ENCODE measurements at regions not wholly inside any gene's neighbourhood (a gene's known extent, or its start where the extent isn't known, plus 50 kb on each side); places are given as distances from the start of the nearest gene placed in this dataset.

GRCh38 chr18:44133483-44133882, 547.2 kb upstream of the SETBP1 start:
- TF ChIP-seq CTCF (conservative IDR thresholded peaks at IDR 0.05; ENCODE audit: low read depth, low read length) (no peak), EZH2 (IDR thresholded peaks at IDR 0.05; ENCODE audit: borderline replicate concordance, low read depth, low read length, poor library complexity, severe bottlenecking) (no peak)

GRCh38 chr18:44134447-44134846, 546.2 kb upstream of the SETBP1 start:
- no peaks in the 10 kb centered on the region for H3K27me3 ChIP-seq (replicated peaks; ENCODE audit: insufficient read depth, low read depth, low read length, poor library complexity)
- no peaks in the 10 kb centered on the region for H3K4me1 ChIP-seq (ENCODE audit: insufficient read depth, low read length, poor library complexity, severe bottlenecking)
- H3K4me3 ChIP-seq (ENCODE audit: low read depth, low read length, poor library complexity, severe bottlenecking): no peak overlapping the region
- no peak for TF ChIP-seq CTCF (conservative IDR thresholded peaks at IDR 0.05; ENCODE audit: low read depth, low read length)
- no peak for TF ChIP-seq EZH2 (IDR thresholded peaks at IDR 0.05; ENCODE audit: borderline replicate concordance, low read depth, low read length, poor library complexity, severe bottlenecking)
- POLR2A ChIA-PET (ENCODE audit: low non-redundant PET): no interaction called here
- no peaks in the 10 kb centered on the region for H3K36me3 ChIP-seq (ENCODE audit: insufficient read depth, low read length, poor library complexity, severe bottlenecking)
- no peaks in the 10 kb centered on the region for H3K9me3 ChIP-seq (ENCODE audit: low read depth, low read length, poor library complexity, severe bottlenecking)
- DNase-seq (ENCODE audit: low spot score): no peak
- no peak overlapping the region for H3K27ac ChIP-seq (ENCODE audit: low read depth, low read length, poor library complexity, severe bottlenecking)
- no TSS peak for BruUV-seq (replicated peaks)
- intact Hi-C loops (cut with micrococcal nuclease; ENCODE audit: unreplicated experiment): loop anchor here (5.0 to 10.0 kb wide), 4 partner anchors 190 to 1248 kb away; no protein-coding TSS in a partner anchor
- CTCF ChIA-PET: no interaction called here

More at GRCh38 chr18:44133483-44133882, 547.2 kb upstream of the SETBP1 start:
- POLR2A ChIA-PET (ENCODE audit: low non-redundant PET): no interaction called here
- Histone ChIP-seq H3K27me3 (replicated peaks; ENCODE audit: insufficient read depth, low read depth, low read length, poor library complexity) (no peaks in the 10 kb centered on the region), H3K36me3 (ENCODE audit: insufficient read depth, low read length, poor library complexity, severe bottlenecking) (no peaks in the 10 kb centered on the region), H3K4me3 (ENCODE audit: low read depth, low read length, poor library complexity, severe bottlenecking) (no peak overlapping the region), H3K27ac (ENCODE audit: low read depth, low read length, poor library complexity, severe bottlenecking) (no peak overlapping the region), H3K4me1 (ENCODE audit: insufficient read depth, low read length, poor library complexity, severe bottlenecking) (no peaks in the 10 kb centered on the region), H3K9me3 (ENCODE audit: low read depth, low read length, poor library complexity, severe bottlenecking) (no peaks in the 10 kb centered on the region)
- BruUV-seq (replicated peaks): no TSS peak
- DNase-seq (ENCODE audit: low spot score): no peak
- CTCF ChIA-PET: no interaction called here
- intact Hi-C loops (cut with micrococcal nuclease; ENCODE audit: unreplicated experiment): loop anchor here (5.0 to 10.0 kb wide), 4 partner anchors 191 to 1249 kb away; no protein-coding TSS in a partner anchor

GRCh38 chr18:44135741-44136140, 544.9 kb upstream of the SETBP1 start:
- no TSS peak for BruUV-seq (replicated peaks)
- Histone ChIP-seq H3K27me3 (replicated peaks; ENCODE audit: insufficient read depth, low read depth, low read length, poor library complexity) (no peaks in the 10 kb centered on the region), H3K4me3 (ENCODE audit: low read depth, low read length, poor library complexity, severe bottlenecking) (no peak overlapping the region), H3K36me3 (ENCODE audit: insufficient read depth, low read length, poor library complexity, severe bottlenecking) (no peaks in the 10 kb centered on the region), H3K27ac (ENCODE audit: low read depth, low read length, poor library complexity, severe bottlenecking) (no peak overlapping the region), H3K4me1 (ENCODE audit: insufficient read depth, low read length, poor library complexity, severe bottlenecking) (no peaks in the 10 kb centered on the region), H3K9me3 (ENCODE audit: low read depth, low read length, poor library complexity, severe bottlenecking) (no peaks in the 10 kb centered on the region)
- intact Hi-C loops (cut with micrococcal nuclease; ENCODE audit: unreplicated experiment): loop anchor here (10.0 kb wide), 3 partner anchors 189 to 539 kb away; no protein-coding TSS in a partner anchor
- ChIA-PET CTCF (no interaction called here), POLR2A (ENCODE audit: low non-redundant PET) (no interaction called here)
- no peak for DNase-seq (ENCODE audit: low spot score)
- TF ChIP-seq EZH2 (IDR thresholded peaks at IDR 0.05; ENCODE audit: borderline replicate concordance, low read depth, low read length, poor library complexity, severe bottlenecking) (no peak), CTCF (conservative IDR thresholded peaks at IDR 0.05; ENCODE audit: low read depth, low read length) (no peak)

Data from A673 (cell line).